Hepatic stellate cell (primary cell): ENCODE measurements at regions not wholly inside any gene's neighbourhood (a gene's known extent, or its start where the extent isn't known, plus 50 kb on each side); places are given as distances from the start of the nearest gene placed in this dataset.
"Not testable (repeated sequence)": the region's sequence is repeated elsewhere in the genome, so short reads cannot be mapped to it uniquely, and the experiment has no call there.

Experiments
- DNase-seq: peaks from one replicate; pipeline ENCODE4 v3.0.0; 2011; ENCODE audit warnings: low spot score

GRCh38 chr22:33971561-33971961 lies 51.3 kb upstream of the LARGE1 start:
- DNase-seq, result no peak

GRCh38 chr22:33975841-33976240 lies 55.6 kb upstream of the LARGE1 start:
- DNase-seq, result no peak

DNA sequence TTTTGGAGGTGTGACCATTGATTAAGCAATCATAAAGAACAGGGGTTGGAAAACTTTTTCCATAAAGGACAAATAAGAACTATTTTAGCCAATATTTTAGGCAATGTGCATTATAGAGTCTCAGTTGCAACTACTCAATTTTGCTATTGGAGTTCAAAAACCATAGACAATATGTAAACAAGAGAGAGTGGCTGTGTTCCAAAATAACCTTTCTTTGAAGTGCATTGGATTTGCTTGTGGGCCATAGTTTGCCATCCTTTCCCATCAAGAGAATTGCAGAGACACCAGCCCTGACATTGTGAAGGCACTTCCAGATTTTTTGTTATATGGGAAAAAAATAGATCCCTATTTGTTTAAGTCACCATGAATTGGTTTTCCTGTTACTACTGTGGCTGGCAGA lies 63.3 kb upstream of the LARGE1 start:
- no peak for DNase-seq

- no peak for DNase-seq
Observed at GRCh38 chr22:33984211-33984610, 63.9 kb upstream of the LARGE1 start.

DNA sequence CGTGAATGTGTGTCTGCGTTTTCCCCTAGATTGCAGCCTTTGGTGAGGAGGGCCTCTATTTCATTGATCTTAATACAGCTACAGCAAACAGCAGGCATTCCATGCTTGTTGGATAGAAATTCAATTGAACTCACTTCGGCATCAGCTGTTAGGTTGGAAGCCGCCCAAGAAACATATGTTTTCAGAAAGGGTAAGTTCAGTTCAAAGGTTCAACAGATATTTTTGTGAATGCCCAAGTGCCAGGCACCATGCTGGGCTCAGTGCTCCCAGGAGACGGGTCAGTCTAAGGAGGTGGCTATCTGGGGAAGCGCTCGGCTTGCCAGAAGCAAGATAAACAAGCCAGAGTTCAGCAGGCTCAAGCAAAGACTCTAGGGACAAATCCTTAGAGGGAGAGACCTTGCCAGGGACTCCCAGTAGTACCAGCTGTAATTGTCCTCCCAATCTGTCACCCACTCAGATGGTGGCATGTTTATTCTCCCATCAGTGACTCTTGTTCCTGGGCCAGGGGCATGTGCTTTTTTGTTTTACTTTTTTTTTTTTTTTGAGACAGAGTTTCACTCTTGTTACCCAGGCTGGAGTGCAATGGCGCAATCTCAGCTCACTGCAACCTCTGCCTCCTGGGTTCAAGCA lies 64.5 kb upstream of the LARGE1 start:
- no peak for DNase-seq

- no peak for DNase-seq
Observed at GRCh38 chr22:33985506-33985905, 65.2 kb upstream of the LARGE1 start.

DNA sequence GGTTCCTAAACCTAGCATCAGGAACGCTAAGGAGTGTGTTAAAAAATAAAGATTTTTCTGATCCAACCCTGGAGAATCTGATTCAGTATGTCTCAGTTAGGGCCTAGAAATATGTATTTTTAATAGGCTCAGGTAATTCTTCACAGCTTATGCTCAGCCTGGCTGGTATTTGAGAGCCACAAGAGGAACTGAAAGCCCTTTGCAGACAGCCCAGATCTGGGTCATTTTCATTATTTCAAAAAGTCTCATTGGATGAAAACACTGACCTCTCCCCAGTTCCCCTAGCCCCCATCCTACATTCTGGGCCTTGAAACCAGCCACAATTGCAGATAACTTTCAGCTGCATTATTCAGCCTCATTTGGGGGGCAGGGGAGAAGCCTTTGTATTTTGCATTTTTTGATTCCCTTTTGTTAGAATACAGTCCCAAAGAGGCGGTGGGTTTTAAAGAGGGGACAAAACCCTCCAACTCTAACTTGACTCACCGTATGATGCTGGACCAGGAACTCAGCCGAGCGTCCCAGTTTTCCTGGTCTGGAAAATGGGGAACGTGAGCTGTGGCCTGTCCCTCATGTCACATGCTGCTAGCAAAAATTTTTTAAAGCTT lies 66.0 kb upstream of the LARGE1 start:
- DNase-seq, result no peak

GRCh38 chr22:33986954-33987353 lies 66.7 kb upstream of the LARGE1 start:
- no peak for DNase-seq

DNA sequence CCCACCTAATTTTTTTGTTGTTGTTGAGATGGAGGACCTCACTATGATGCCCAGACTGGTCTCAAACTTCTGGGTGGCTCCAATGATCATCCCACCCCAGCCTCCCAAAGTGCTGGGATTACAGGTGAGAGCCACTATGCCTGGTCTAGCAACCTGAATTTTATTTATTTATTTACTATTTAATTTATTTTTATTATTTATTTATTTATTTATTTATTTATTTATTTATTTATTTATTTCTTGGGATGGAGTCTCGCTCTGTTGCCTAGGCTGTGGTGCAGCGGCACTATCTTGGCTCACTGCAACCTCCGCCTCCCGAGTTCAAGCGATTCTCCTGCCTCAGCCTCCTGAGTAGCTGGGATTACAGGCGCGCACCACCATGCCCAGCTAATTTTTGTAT lies 69.0 kb upstream of the LARGE1 start:
- not testable (repeated sequence) for DNase-seq

DNA sequence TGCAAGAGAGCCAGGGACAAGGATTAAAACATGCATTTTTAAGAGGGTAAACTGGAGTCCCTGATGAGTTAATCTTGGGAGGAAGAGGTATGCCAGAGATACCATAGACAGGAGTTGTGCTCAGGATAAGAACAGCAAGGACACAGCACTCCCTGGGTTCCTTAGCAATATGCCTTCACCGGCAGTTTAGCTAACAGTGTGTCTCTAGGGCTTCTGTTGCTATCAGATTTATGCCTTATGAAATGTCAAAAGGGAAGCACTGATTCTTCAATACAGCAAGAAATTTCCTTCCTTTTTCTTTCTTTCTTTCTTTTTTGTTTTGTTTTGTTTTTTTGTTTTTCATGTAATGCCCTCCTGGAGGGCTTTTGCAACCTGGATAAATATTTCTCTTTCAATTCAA lies 71.3 kb upstream of the LARGE1 start:
- DNase-seq, result no peak

DNA sequence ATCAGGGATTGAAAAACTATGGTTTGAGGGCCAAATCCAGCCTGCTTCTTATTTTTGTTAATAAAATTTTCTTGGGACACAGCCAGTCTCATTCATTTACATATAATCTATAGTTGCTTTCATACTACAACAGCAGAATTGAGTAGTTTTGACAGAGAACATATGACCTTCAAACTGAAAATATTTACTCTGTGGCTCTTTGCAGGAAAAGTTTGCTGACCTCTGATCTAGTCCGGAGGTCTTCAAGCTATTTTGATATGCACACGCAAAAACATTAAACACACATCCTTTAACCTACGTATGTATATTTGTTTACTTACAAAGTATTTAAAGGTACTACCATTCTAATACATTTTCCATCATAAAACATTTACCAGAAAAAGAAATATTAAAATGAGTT lies 76.5 kb upstream of the LARGE1 start:
- DNase-seq, result no peak

- DNase-seq, result no peak
Observed at GRCh38 chr22:34000879-34001526, 80.7 kb upstream of the LARGE1 start.

GRCh38 chr22:34001701-34002466 lies 81.6 kb upstream of the LARGE1 start:
- no peak for DNase-seq

GRCh38 chr22:34004058-34004457 lies 83.8 kb upstream of the LARGE1 start:
- no peak for DNase-seq

DNA sequence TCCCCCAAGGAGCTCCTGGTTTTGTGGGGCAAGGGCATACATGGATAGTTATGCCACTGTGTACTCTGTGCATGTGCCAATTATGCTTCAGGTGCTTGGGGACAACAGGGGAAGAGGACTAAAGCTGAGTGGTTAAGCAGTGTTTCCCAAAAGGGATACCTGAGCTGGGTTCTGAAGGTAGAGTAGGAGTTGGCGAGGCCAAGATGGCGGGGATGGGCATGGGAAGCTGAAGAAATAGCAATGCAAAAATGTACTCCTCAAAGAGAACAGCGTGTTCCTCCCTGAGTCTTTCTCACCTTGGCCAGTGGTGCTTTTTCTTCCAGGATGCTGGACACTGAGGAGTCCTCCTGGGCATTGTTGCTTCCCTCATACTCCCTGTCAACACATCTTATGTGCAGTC lies 90.0 kb upstream of the LARGE1 start:
- no peak for DNase-seq

GRCh38 chr22:34015642-34016041 lies 95.4 kb upstream of the LARGE1 start:
- DNase-seq, result no peak

- no peak for DNase-seq
Observed at GRCh38 chr22:34017205-34017604, 96.9 kb upstream of the LARGE1 start.

GRCh38 chr22:34019190-34019845 lies 99.0 kb upstream of the LARGE1 start:
- no peak for DNase-seq

DNA sequence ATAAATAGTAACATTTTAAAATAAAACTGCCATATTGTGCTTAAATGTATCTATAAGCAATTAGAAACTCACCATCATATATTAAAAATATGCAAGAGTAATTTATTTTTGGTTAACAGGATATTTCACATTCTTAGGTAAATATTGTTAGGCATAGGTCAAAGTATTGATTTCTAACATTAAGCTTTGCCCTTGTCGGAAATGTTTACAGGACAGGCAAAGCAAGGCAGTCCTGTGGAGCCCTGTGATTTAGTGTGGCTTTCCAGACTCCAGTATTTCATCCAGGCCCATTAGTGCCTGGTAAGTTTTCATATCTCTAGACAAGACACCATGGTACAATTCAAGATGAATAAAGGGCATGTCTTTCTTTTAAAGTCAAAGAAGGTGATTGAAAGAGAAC lies 114.9 kb upstream of the LARGE1 start:
- DNase-seq, result no peak

GRCh38 chr22:34036931-34037330 lies 116.7 kb upstream of the LARGE1 start:
- DNase-seq, result no peak

DNA sequence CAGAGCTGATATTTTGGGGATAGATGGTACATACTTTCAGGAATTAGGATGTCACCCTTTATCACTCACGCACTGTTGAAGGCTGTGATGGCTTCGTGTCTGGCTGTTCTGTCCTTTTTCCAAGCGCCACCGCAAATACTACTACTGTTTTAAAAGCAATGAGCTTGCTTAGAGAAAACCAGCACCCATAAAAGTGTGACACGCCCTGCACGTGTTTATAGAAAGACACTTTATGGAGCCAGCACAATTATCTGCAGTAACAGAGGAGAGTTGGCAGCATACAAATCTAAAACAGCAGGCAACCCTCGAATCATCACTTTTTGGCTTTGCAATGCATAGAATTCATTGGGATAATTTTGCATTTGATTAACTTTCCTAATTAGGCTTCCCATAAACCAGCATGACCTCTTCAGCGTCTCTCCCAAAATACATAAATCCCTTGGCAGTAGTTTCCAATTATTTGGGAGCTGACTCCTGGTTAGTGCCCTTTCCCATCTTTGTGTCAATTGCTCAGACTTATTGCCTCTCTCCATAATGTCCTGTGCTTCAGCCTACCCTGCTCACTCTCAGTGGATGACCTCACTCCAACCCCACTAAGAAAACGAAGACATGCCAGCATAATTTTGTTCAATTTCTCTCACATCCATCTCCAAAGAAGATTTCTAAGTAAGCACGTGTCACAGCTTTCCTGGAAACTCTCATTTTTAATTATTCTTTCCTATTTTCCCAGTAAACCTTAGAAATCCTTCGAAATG lies 118.7 kb upstream of the LARGE1 start:
- no peak for DNase-seq

DNA sequence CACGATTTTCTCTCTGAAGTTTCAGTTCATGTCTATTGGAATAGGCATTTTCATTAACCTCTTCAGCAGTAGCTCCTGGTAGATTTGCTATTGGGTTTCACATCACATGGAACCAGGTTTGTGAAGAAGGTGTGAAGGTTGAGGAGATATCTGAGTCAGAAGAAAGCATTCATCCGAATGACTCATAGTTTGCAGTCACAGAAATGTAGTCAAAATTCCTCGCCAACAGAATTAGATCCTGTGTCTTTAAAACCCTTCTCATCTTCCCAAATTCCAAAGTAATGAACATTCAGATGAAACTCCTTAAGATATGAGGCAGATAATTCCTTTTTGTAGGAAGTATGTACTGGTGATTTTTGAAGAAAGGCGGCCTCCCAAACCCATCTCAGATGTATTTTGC lies 125.0 kb upstream of the LARGE1 start:
- DNase-seq, result no peak
